ENCODE measurements at regions not wholly inside any gene's neighbourhood (a gene's known extent, or its start where the extent isn't known, plus 50 kb on each side); places are given as distances from the start of the nearest gene placed in this dataset.

- TF ChIP-seq, protein P1, sequence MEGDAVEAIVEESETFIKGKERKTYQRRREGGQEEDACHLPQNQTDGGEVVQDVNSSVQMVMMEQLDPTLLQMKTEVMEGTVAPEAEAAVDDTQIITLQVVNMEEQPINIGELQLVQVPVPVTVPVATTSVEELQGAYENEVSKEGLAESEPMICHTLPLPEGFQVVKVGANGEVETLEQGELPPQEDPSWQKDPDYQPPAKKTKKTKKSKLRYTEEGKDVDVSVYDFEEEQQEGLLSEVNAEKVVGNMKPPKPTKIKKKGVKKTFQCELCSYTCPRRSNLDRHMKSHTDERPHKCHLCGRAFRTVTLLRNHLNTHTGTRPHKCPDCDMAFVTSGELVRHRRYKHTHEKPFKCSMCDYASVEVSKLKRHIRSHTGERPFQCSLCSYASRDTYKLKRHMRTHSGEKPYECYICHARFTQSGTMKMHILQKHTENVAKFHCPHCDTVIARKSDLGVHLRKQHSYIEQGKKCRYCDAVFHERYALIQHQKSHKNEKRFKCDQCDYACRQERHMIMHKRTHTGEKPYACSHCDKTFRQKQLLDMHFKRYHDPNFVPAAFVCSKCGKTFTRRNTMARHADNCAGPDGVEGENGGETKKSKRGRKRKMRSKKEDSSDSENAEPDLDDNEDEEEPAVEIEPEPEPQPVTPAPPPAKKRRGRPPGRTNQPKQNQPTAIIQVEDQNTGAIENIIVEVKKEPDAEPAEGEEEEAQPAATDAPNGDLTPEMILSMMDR (IDR thresholded peaks at IDR 0.05), result no peak
- no peak for TF ChIP-seq ZFX (IDR thresholded peaks at IDR 0.05; ENCODE audit: borderline replicate concordance)
These were observed 183.9 kb downstream of the TOX3 start for GRCh38 chr16:52363082-52363481.
